Thyroid gland (tissue), 4 donors: ENCODE measurements at regions not wholly inside any gene's neighbourhood (a gene's known extent, or its start where the extent isn't known, plus 50 kb on each side); places are given as distances from the start of the nearest gene placed in this dataset.

Source experiments
- DNase-seq, 2 donors: peaks; one replicate each; pipeline ENCODE4 v3.0.0-alpha.2; 2019
- H3K27ac ChIP-seq, 3 donors: fragments of 200-600 bp; sonication (generic); 1 replicate in 2 of 3; 2 replicates in 1 of 3; pipeline ENCODE4 v1.5.1; 2016 to 2019; ENCODE audit warnings: mild to moderate bottlenecking in 1 of 3, moderate library complexity in 1 of 3
- H3K27me3 ChIP-seq: fragments of 200-600 bp; sonication (generic); one replicate; pipeline ENCODE4 v1.5.1; 2019
- H3K36me3 ChIP-seq, 2 donors: fragments of 200-600 bp; sonication (generic); one replicate each; pipeline ENCODE4 v1.5.1; 2016 to 2019
- H3K4me1 ChIP-seq, 2 donors: fragments of 200-600 bp; sonication (generic); one replicate each; pipeline ENCODE4 v1.5.1; 2017 to 2019
- H3K4me3 ChIP-seq, 3 donors: fragments of 200-600 bp; sonication (generic); replicated peaks in 1 of 3; 1 replicate in 2 of 3; 2 replicates in 1 of 3; pipeline ENCODE4 v1.5.1; 2016; ENCODE audit warnings: mild to moderate bottlenecking in 1 of 3
- H3K9me3 ChIP-seq: fragments of 200-600 bp; sonication (generic); one replicate; pipeline ENCODE4 v1.5.1; 2017
- POLR2A ChIP-seq, 2 donors: fragments of 450-650 bp; IDR thresholded peaks; one replicate each; pipeline ENCODE4 v1.6.1; 2017; ENCODE audit warnings: antibody characterized with exemption in 2 of 2, mild to moderate bottlenecking in 2 of 2, moderate library complexity in 1 of 2
- WGBS, 2 donors: methylation state at CpG; one replicate each; pipeline ENCODE4 v1.1.5; 2017; 5-methylcytosine and 5-hydroxymethylcytosine counted together
- intact Hi-C: fragments of 100-400 bp; cut with DNase I; formaldehyde crosslinking; loops from one replicate; pipeline ENCODE4 v1.15.1; 2023
- TF ChIP-seq, protein P1 (sequence below), 6 experiments: fragments of 200-600 bp in 3 of 6; fragments of 450-650 bp in 3 of 6; sonication (generic) in 3 of 6; IDR thresholded peaks; one replicate each; pipeline ENCODE4 v1.5.1; 2016 to 2019; ENCODE audit warnings: antibody characterized with exemption in 6 of 6, mild to moderate bottlenecking in 2 of 6, inconsistent platforms in 1 of 6, moderate library complexity in 1 of 6

DNA sequence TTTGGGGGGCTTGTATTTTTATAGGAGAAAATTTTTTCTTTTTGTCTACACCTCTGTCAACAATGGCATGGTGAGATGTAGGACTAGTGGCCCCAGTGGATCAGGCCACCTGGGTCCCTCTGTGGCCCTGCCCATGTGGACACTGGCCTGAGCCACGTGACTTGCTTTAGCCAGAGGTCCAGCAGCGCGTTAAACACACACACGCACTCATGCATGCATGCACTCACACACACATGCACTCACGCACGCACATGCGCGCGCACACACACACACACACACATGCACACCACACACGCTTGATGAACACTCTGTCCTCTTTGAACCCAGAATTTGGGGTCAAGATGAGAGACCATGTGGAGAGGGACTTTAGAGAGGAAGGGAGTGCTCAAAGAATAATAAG, 59.4 kb upstream of the NUP50 start:
- Histone ChIP-seq H3K4me1 (no peaks in the 10 kb centered on the region), H3K36me3 (no peaks in the 10 kb centered on the region), H3K27me3 (no peaks in the 10 kb centered on the region), H3K9me3 (no peaks in the 10 kb centered on the region), H3K27ac (no peak overlapping the region), H3K4me3 (no peak overlapping the region)
- TF ChIP-seq, protein P1, sequence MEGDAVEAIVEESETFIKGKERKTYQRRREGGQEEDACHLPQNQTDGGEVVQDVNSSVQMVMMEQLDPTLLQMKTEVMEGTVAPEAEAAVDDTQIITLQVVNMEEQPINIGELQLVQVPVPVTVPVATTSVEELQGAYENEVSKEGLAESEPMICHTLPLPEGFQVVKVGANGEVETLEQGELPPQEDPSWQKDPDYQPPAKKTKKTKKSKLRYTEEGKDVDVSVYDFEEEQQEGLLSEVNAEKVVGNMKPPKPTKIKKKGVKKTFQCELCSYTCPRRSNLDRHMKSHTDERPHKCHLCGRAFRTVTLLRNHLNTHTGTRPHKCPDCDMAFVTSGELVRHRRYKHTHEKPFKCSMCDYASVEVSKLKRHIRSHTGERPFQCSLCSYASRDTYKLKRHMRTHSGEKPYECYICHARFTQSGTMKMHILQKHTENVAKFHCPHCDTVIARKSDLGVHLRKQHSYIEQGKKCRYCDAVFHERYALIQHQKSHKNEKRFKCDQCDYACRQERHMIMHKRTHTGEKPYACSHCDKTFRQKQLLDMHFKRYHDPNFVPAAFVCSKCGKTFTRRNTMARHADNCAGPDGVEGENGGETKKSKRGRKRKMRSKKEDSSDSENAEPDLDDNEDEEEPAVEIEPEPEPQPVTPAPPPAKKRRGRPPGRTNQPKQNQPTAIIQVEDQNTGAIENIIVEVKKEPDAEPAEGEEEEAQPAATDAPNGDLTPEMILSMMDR (IDR thresholded peaks at IDR 0.05) = no peak
- no peak for TF ChIP-seq POLR2A (IDR thresholded peaks at IDR 0.05)
- DNase-seq = no peak
- 92 to 96% methylated on average over 10 of the region's 10 CpGs for WGBS, 2 donors
- intact Hi-C loops = loop anchor here (5.0 kb wide), 2 partner anchors 158 to 448 kb away; no protein-coding TSS in a partner anchor

DNA sequence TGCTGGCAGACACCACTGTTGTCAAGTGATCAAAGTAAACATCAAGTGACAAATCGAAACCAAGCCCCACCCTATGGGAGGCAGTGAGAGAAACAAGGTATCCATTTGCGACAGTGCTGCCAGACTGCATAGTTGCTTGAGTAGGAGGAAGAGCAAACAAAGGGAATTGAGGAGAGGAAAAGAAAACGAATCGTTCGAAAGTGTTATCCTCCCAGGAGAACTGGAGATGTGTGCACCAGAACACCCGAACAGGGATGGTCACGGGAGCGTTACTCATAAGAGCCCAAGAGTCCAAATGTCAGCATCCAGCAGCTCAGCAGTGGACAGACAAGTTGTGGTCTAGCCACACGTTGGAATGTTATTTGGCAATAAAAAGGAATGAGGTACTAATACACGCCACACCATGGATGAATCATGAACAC, 58.4 kb upstream of the NUP50 start:
- Histone ChIP-seq H3K4me3 (no peak overlapping the region), H3K4me1 (no peaks in the 10 kb centered on the region), H3K27ac (no peak overlapping the region), H3K9me3 (no peaks in the 10 kb centered on the region), H3K27me3 (no peaks in the 10 kb centered on the region), H3K36me3 (no peaks in the 10 kb centered on the region)
- no peak for DNase-seq
- no peak for TF ChIP-seq POLR2A (IDR thresholded peaks at IDR 0.05)
- TF ChIP-seq, protein P1 (IDR thresholded peaks at IDR 0.05) = no peak
- intact Hi-C loops = no loop called here
- WGBS, 2 donors = 27 to 41% methylated on average over 10 of the region's 10 CpGs

DNA sequence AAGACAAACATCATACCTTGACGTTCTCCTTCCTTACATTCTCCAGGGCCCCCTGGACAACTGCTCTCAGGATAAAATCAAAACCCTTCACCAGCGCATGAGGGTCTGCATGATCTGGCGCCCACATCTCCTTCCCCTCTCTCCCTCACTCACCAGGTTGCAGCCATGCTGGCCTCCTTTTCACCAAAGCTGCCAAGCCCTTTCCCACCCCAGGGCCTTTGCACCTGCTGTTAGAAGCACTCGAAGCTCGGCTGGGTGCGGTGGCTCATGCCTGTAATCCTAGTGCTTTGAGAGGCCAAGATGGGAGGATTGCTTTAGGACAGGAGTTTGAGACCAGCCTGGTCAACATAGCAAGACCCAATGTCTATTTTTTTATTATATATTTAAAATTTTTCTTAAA, 56.1 kb upstream of the NUP50 start:
- no peak overlapping the region for H3K4me3 ChIP-seq
- H3K9me3 ChIP-seq = no peaks in the 10 kb centered on the region
- no peak for DNase-seq
- TF ChIP-seq POLR2A (IDR thresholded peaks at IDR 0.05) = no peak
- TF ChIP-seq, protein P1 (IDR thresholded peaks at IDR 0.05) = no peak
- no peaks in the 10 kb centered on the region for H3K27me3 ChIP-seq
- no peak overlapping the region for H3K27ac ChIP-seq
- H3K4me1 ChIP-seq = no peaks in the 10 kb centered on the region
- intact Hi-C loops = no loop called here
- no peaks in the 10 kb centered on the region for H3K36me3 ChIP-seq
- WGBS, 2 donors = 83 to 95% methylated on average over 6 of the region's 6 CpGs

DNA sequence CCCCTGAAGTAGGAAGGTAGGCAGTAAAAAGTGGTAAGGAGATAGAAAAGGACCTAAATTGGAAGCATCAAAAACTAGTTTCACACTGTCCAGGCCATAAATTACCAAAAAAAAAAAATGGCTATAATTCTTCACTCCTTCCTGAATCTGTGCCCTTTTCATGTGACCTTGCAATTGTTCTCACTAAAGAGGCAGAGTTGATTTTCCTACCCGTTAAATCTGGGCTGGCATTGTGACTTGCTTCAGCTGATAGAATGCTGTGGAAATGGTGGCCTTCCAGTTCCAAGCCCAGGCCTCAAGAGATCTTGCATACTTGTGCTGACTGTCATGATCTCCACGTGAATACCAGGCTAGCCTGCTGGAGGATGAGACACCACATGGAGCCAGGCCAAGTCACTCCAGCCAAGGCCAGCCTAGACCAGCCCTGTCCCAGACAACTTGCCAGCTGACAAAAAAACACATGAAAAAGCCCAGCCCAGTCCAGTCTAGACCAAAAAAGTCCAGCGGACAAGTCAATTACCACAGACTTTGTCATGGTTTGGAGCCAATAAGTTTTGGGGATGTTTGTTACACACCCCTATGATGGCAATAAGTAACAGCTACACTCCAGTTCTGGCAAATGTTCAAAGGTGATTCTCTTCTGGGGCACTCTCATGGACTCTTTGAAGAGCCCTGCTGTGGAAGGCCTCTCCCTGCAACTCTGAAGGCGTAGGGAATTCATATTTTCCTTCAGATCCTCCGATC, 51.4 kb upstream of the NUP50 start:
- H3K4me1 ChIP-seq = no peaks in the 10 kb centered on the region
- no peak for TF ChIP-seq POLR2A (IDR thresholded peaks at IDR 0.05)
- TF ChIP-seq, protein P1 (IDR thresholded peaks at IDR 0.05) = no peak
- no peaks in the 10 kb centered on the region for H3K27me3 ChIP-seq
- no peak overlapping the region for H3K4me3 ChIP-seq
- H3K9me3 ChIP-seq = no peaks in the 10 kb centered on the region
- no peak for DNase-seq
- H3K36me3 ChIP-seq = no peaks in the 10 kb centered on the region
- WGBS, 2 donors = 84 to 87% methylated on average over 5 of the region's 5 CpGs
- H3K27ac ChIP-seq = no peak overlapping the region
- intact Hi-C loops = no loop called here
